GM12801 (cell line): ENCODE measurements at regions not wholly inside any gene's neighbourhood (a gene's known extent, or its start where the extent isn't known, plus 50 kb on each side); places are given as distances from the start of the nearest gene placed in this dataset.

Experiments
- TF ChIP-seq, protein P1 (sequence below): IDR thresholded peaks from one replicate; pipeline ENCODE4 v1.5.1; 2011; ENCODE audit warnings: control low read depth; ENCODE audit not compliant: insufficient read length; ENCODE audit errors: extremely low read depth

DNA sequence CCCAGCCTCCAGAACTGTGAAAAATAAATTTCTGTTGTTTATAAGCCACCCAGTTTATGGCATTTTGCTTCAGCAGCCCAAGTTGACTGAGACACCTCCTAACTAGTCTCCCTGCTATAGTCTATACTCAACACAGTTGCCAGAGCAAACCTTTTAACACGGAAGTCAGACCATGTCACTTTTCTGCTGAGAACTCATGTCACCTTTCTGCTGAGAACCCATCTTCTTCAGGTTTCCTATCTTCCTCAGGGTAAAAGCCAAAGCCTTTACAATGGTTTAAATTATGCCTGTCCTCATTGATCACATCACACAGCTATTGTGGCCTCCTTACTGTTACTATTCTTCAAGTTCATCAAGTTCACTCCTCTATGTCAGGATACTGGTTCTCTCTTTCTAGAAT, 74.3 kb upstream of the SOX6 start:
- TF ChIP-seq, protein P1, sequence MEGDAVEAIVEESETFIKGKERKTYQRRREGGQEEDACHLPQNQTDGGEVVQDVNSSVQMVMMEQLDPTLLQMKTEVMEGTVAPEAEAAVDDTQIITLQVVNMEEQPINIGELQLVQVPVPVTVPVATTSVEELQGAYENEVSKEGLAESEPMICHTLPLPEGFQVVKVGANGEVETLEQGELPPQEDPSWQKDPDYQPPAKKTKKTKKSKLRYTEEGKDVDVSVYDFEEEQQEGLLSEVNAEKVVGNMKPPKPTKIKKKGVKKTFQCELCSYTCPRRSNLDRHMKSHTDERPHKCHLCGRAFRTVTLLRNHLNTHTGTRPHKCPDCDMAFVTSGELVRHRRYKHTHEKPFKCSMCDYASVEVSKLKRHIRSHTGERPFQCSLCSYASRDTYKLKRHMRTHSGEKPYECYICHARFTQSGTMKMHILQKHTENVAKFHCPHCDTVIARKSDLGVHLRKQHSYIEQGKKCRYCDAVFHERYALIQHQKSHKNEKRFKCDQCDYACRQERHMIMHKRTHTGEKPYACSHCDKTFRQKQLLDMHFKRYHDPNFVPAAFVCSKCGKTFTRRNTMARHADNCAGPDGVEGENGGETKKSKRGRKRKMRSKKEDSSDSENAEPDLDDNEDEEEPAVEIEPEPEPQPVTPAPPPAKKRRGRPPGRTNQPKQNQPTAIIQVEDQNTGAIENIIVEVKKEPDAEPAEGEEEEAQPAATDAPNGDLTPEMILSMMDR, result no peak

DNA sequence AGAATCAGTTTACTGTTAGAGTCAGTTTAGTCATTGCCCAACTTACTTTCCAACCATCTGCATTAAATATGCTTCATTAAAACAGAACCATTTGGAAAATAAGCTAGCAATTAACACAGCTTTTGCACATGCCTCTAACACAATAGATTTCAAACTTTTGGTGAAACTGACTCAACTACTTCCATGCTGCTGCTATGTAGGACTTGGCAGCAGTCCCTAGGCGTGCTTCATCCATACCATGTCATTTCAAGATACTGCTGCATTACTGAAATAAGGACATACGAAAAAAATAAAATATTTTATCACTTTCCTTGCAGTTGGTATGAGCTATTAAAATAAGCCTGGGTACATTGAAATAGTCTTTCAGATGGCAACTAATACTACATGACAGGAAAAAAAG, 65.5 kb upstream of the SOX6 start:
- TF ChIP-seq, protein P1, result no peak

DNA sequence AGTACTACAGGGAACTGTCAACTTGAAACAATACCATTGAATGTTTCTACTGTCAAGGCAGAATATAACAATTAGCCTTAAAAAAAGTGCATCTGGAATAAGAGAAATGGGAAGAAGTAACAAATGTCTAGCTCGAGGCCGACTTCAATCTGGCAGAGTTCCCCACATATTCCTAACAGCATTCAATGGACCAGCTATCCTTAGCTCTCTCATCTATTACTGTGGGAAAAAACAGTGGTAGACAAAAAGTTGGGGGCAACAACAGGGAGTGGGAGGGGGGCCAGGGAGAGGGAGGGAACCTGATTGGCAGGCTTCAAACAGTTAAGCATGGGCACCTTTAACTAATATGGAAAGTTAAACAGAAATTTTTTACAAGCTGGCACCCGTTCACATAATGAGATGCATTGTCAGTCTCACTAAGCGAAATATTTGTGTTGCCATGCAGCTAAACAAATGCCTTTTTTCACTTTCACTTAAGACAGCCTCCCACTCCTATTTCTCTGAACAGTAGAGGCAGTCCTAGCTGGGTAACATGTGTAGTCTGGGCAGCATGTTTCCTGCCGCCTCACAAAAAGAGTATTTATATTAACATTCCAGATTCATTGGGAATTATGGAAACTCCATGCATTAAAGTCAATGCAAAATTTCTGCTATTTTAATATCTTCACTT, 62.2 kb upstream of the SOX6 start:
- TF ChIP-seq, protein P1, result no peak

DNA sequence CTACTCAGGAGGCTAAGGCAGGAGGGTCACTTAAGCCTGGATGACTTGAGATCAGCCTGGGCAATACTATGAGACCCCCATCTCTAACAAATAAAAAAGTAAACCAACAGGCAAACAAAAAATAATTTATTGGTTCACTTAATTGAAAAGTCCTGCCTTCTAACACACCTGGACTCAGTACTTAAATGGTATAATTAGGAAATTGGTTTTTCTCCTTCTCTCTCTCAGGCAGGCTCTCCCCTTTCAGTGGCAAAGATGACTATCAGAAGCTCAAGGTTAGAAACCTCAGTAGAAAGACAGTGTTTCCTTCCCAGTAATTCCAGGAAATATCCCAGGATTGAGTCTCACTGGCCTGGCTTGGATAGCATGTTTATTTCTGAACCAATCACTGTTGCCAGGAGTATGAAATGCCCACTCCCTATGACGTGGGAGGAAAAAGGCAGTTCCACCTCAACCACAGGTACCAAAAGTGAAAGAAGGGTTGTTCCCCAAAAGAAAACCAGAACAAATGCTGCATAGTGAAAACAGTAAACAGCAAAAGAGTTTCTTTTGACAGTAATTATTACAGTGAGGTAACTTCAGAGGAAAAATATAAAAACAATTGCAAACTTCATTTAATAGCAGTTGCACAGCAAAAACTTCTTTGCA, 56.3 kb upstream of the SOX6 start:
- TF ChIP-seq, protein P1, result no peak

DNA sequence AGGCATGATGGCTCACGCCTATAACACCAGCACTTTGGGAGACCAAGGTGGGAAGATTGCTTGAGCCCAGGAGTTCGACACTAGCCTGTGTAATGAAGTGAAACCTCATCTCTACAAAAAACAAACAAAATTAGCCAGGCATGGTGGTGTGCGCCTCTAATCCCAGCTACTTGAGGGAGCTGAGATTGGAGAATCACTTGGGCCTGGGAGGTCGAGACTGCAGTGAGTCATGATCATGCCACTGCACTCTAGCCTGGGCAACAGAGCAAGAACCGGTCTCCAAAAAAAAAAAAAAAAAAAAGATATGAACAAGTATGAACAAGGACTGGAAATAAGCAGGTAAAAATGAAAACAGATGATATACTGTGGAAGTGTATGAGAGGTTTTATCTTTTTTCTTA, 54.1 kb upstream of the SOX6 start:
- TF ChIP-seq, protein P1, result no peak

DNA sequence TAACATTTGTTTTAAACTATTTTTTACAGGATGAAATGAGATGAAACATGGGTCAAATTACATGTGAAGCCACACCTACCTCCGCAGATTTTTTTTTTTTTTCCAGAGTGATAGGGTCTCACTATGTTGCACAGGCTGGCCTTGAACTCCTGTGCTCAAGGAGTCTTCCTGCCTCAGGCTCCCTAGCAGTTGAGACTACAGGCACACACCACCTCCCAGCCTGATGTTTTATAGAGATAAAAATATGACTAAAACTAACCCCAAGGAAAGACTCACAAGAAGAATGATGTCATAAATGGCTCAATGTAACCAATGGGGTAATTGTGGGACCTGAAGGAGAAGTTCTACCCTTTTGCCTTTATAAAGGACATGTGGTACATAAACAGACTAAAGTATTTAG, 52.3 kb upstream of the SOX6 start:
- TF ChIP-seq, protein P1, result no peak

DNA sequence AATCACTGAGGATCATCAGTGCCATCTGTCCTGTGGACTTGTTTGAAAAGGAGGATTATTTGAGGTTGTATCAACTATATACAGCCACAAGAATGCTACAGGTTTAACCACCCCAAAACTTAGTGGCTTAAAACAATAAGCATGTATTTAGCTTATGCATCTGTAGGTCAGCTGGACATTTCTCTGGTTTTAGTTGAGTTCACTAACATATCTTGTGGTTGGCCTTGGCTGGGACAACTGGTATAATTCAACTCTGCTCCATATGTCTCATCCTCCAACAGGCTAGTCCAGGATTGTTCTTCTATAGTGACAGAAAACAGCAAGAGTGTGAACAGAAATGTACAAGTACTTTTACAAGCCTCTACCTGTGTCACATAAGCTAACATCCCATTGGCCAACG, 49.9 kb upstream of the SOX6 start:
- TF ChIP-seq, protein P1, result no peak
